AML-193 (cell line): ENCODE measurements at regions not wholly inside any gene's neighbourhood (a gene's known extent, or its start where the extent isn't known, plus 50 kb on each side); places are given as distances from the start of the nearest gene placed in this dataset.

Experiments used
- DNase-seq, 2 experiments: peaks; one replicate each; lab custom pipeline; 2025; lab: John Stamatoyannopoulos, UW

- no peak for DNase-seq
Measured at GRCh38 chr10:128813574-128813973, 653.5 kb upstream of the MGMT start.

GRCh38 chr10:128814024-128814423 lies 653.0 kb upstream of the MGMT start:
- no peak for DNase-seq

GRCh38 chr10:128814782-128815181 lies 652.3 kb upstream of the MGMT start:
- no peak for DNase-seq

- no peak for DNase-seq
Measured at GRCh38 chr10:128816726-128817125, 650.3 kb upstream of the MGMT start.

GRCh38 chr10:128817636-128818035 lies 649.4 kb upstream of the MGMT start:
- DNase-seq = no peak

- no peak for DNase-seq
Measured at GRCh38 chr10:128820663-128821062, 646.4 kb upstream of the MGMT start.

GRCh38 chr10:128823201-128823600 lies 643.8 kb upstream of the MGMT start:
- no peak for DNase-seq

GRCh38 chr10:128825626-128826025 lies 641.4 kb upstream of the MGMT start:
- DNase-seq = no peak

- DNase-seq = no peak
Measured at GRCh38 chr10:128833671-128834070, 633.4 kb upstream of the MGMT start.

GRCh38 chr10:128835361-128835760 lies 631.7 kb upstream of the MGMT start:
- DNase-seq = no peak

GRCh38 chr10:128837478-128837877 lies 629.6 kb upstream of the MGMT start:
- no peak for DNase-seq

GRCh38 chr10:128839134-128839533 lies 627.9 kb upstream of the MGMT start:
- no peak for DNase-seq

- no peak for DNase-seq
Measured at GRCh38 chr10:128839701-128840100, 627.3 kb upstream of the MGMT start.

GRCh38 chr10:128843972-128844371 lies 623.1 kb upstream of the MGMT start:
- peak in 1 of 2 experiments; percentile 5 for DNase-seq

GRCh38 chr10:128846927-128847326 lies 620.1 kb upstream of the MGMT start:
- DNase-seq = no peak

GRCh38 chr10:128848810-128849209 lies 618.2 kb upstream of the MGMT start:
- no peak for DNase-seq

- no peak for DNase-seq
Measured at GRCh38 chr10:128850647-128851046, 616.4 kb upstream of the MGMT start.

- DNase-seq = no peak
Measured at GRCh38 chr10:128851281-128851680, 615.8 kb upstream of the MGMT start.

- DNase-seq = no peak
Measured at GRCh38 chr10:128851726-128852125, 615.3 kb upstream of the MGMT start.

- no peak for DNase-seq
Measured at GRCh38 chr10:128852449-128852848, 614.6 kb upstream of the MGMT start.

GRCh38 chr10:128852902-128853301 lies 614.1 kb upstream of the MGMT start:
- no peak for DNase-seq

GRCh38 chr10:128853537-128853936 lies 613.5 kb upstream of the MGMT start:
- no peak for DNase-seq

- DNase-seq = no peak
Measured at GRCh38 chr10:128854204-128854603, 612.8 kb upstream of the MGMT start.

- DNase-seq = no peak
Measured at GRCh38 chr10:128854963-128855362, 612.1 kb upstream of the MGMT start.
